Thymus (tissue), 11 donors: ENCODE measurements at regions not wholly inside any gene's neighbourhood (a gene's known extent, or its start where the extent isn't known, plus 50 kb on each side); places are given as distances from the start of the nearest gene placed in this dataset.
A peak's percentile ranks its signal among the peaks of the same experiment; 100 is the strongest.

Source experiments
- DNase-seq, 9 donors: peaks; one replicate each; pipeline ENCODE4 v3.0.0-alpha.2; 2013; ENCODE audit warnings: low spot score in 9 of 9, low read depth in 6 of 9, missing footprints in 1 of 9
- H3K27ac ChIP-seq, 2 donors: one replicate each; pipeline ENCODE4 v1.5.1; 2013; ENCODE audit warnings: control low read depth in 1 of 2, low read depth in 1 of 2, low read length in 1 of 2, mild to moderate bottlenecking in 1 of 2, moderate library complexity in 1 of 2
- H3K27me3 ChIP-seq, 2 donors: one replicate each; pipeline ENCODE4 v1.5.1; 2013; ENCODE audit warnings: low read length in 1 of 2; ENCODE audit not compliant: control insufficient read depth in 2 of 2, insufficient read depth in 1 of 2
- H3K36me3 ChIP-seq, 2 donors: one replicate each; pipeline ENCODE4 v1.5.1; 2013; ENCODE audit warnings: low read length in 1 of 2, mild to moderate bottlenecking in 1 of 2, moderate library complexity in 1 of 2; ENCODE audit not compliant: control insufficient read depth in 2 of 2, insufficient read depth in 2 of 2
- H3K4me1 ChIP-seq, 2 donors: one replicate each; pipeline ENCODE4 v1.5.1; 2013; ENCODE audit warnings: low read length in 2 of 2; ENCODE audit not compliant: control insufficient read depth in 2 of 2, insufficient read depth in 2 of 2
- H3K4me3 ChIP-seq, 2 donors: one replicate each; pipeline ENCODE4 v1.5.1; 2013; ENCODE audit warnings: low read length in 2 of 2, control low read depth in 1 of 2, mild to moderate bottlenecking in 1 of 2
- H3K9me3 ChIP-seq, 2 donors: one replicate each; pipeline ENCODE4 v1.5.1; 2013; ENCODE audit warnings: low read length in 1 of 2, mild to moderate bottlenecking in 1 of 2; ENCODE audit not compliant: control insufficient read depth in 2 of 2, insufficient read depth in 1 of 2
- WGBS: extraction: QIAGEN DNeasy Blood & Tissue Kit; methylation state at CpG from one replicate; pipeline ENCODE4 v1.1.7; 2013; 5-methylcytosine and 5-hydroxymethylcytosine counted together
- donor health status: healthy.

DNA sequence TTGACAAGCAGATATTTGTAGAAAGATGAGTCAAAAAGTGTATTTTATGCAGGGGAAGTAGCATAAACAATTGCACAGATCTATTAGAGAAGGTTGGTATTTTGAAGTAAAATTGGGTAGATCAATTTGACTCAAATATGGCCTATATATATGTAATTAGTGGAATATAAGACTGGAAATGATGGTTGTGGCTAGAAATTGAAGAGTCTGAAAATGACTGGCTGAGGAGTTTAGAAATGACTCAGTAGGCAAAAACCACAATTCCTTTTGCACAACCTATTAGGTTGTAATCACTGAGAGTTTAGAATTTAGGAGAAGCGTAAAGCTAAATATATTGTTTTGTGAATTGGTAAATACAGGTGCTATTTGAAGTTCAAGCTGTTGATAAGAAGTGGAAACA, 622.6 kb upstream of the PCDH20 start:
- H3K9me3 ChIP-seq: no peaks in the 10 kb centered on the region
- no peaks in the 10 kb centered on the region for H3K27me3 ChIP-seq
- no peaks in the 10 kb centered on the region for H3K4me1 ChIP-seq
- no peak for DNase-seq
- no peaks in the 10 kb centered on the region for H3K36me3 ChIP-seq
- no peak overlapping the region for H3K4me3 ChIP-seq
- H3K27ac ChIP-seq: no peak overlapping the region
- 93% methylated on average over 1 of the region's 1 CpG for WGBS

DNA sequence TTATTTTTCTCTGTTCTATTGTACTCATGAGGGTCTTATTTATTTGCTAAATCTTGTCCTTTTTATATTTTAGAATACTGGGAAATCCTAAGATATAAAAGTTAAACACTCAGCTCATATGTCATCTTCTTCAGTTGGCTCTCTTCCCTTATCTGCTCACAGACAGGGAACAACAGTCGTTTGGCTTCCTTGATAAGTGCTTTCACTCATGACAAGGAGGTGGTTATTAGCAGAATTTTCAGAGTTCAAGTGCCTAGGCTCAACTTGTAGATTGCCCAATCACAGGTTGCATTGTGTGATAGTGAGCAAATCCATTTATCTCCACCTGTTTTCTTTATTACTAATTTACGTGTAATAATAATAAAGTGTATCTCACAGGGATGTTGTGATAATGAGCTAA, 620.3 kb upstream of the PCDH20 start:
- 71% methylated on average over 2 of the region's 2 CpGs for WGBS
- no peak overlapping the region for H3K27ac ChIP-seq
- no peaks in the 10 kb centered on the region for H3K36me3 ChIP-seq

DNA sequence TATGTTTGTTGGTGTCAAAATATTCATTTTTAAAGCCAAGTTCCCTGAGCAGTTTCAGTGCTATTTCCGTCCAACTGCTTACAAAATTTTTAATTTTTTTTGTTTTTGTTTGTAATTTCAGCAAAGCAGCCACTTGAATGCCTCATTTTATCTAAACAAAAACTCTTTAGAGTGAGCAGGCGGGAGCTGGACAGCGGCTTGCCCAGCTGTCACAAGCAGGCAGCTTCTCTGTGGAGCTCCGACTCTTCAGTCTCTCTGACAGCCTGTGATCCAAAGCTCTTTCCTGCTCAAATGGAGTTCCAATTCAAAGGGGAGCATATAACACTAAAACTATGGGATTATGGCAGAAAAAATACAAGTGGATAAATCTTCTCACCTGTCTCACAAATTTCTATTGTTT, 618.3 kb upstream of the PCDH20 start:
- Histone ChIP-seq H3K4me1 (no peaks in the 10 kb centered on the region), H3K4me3 (no peak overlapping the region), H3K27me3 (no peaks in the 10 kb centered on the region), H3K27ac (no peak overlapping the region), H3K9me3 (no peaks in the 10 kb centered on the region), H3K36me3 (no peaks in the 10 kb centered on the region)
- WGBS: 90% methylated on average over 4 of the region's 4 CpGs
- DNase-seq: no peak

More for the DNA sequence above, 620.3 kb upstream of the PCDH20 start:
- H3K9me3 ChIP-seq: no peaks in the 10 kb centered on the region
- DNase-seq: no peak
- H3K4me3 ChIP-seq: no peak overlapping the region
- no peaks in the 10 kb centered on the region for H3K27me3 ChIP-seq
- no peaks in the 10 kb centered on the region for H3K4me1 ChIP-seq

DNA sequence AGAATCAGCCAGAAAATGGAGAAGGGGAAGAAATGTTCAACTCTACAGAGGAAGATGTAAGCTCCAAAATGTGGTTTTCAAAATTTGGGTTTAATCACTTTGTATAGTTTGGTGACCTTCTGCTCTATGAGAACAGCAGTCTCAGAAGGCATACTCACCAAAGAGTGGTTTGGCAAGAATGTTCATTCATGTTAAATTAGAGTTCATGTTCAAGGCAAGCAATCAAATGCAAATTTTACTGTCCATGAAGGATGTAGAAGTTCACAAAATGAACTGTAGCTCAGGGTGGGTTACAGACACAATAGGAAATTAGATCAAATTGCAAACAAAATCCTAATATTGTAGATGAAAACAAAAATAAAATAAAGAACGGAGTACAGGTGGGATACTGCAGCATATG, 606.7 kb upstream of the PCDH20 start:
- H3K4me3 ChIP-seq: no peak overlapping the region
- no peaks in the 10 kb centered on the region for H3K27me3 ChIP-seq
- no peaks in the 10 kb centered on the region for H3K4me1 ChIP-seq
- H3K36me3 ChIP-seq: no peaks in the 10 kb centered on the region
- WGBS: 89% methylated on average over 1 of the region's 1 CpG
- H3K9me3 ChIP-seq: no peaks in the 10 kb centered on the region
- no peak for DNase-seq
- H3K27ac ChIP-seq: no peak overlapping the region

DNA sequence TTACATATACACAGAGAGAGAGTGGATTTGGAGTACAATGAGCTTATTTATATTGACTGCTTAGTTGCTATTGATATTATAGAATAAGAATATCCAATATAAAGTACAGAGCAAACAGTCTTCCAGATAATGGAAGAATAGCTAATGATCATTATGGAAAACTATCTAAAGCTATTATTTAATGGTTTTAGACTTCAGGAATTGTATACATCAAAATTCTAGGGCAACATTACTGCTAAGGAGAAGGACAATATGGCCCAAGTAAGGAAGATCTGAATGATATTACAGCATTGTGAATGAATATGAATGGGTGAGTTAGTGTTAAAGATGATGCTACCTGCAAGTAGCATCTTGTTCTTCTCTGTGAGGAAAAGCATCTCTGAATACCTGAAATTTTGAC, 604.2 kb upstream of the PCDH20 start:
- H3K36me3 ChIP-seq: no peaks in the 10 kb centered on the region
- H3K4me1 ChIP-seq: no peaks in the 10 kb centered on the region
- no peak for DNase-seq
- H3K27me3 ChIP-seq: no peaks in the 10 kb centered on the region
- H3K4me3 ChIP-seq: no peak overlapping the region
- no peaks in the 10 kb centered on the region for H3K9me3 ChIP-seq
- H3K27ac ChIP-seq: no peak overlapping the region

GRCh38 chr13:62014299-62014698, 598.6 kb upstream of the PCDH20 start:
- 60% methylated on average over 3 of the region's 3 CpGs for WGBS
- no peaks in the 10 kb centered on the region for H3K27me3 ChIP-seq
- H3K27ac ChIP-seq: no peak overlapping the region
- no peaks in the 10 kb centered on the region for H3K9me3 ChIP-seq
- no peak overlapping the region for H3K4me3 ChIP-seq
- H3K4me1 ChIP-seq: no peaks in the 10 kb centered on the region
- no peaks in the 10 kb centered on the region for H3K36me3 ChIP-seq
- peak in 1 of 9 donors; percentile 4 for DNase-seq

DNA sequence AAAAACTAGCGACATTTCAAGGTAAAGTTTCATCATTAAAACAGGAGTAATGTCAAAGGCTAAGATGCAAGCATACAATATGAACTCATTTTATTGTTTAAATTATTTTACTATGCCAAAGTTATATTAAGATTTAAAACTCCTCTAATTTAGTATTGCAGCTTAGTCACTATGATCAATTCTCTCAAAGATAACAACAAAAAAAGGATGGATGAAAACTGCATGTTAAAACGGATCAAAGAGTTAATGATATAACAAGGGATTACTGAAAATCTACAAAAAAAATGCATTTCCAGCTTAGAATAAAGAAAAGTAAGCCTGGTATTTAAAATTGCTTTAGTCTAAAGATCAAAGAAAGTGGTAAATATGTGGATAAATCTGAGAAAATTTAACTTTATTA, 587.8 kb upstream of the PCDH20 start:
- 80% methylated on average over 2 of the region's 2 CpGs for WGBS
- no peaks in the 10 kb centered on the region for H3K4me1 ChIP-seq
- H3K36me3 ChIP-seq: no peaks in the 10 kb centered on the region
- H3K9me3 ChIP-seq: no peaks in the 10 kb centered on the region
- no peaks in the 10 kb centered on the region for H3K27me3 ChIP-seq
- DNase-seq: no peak
- no peak overlapping the region for H3K27ac ChIP-seq
- H3K4me3 ChIP-seq: no peak overlapping the region

DNA sequence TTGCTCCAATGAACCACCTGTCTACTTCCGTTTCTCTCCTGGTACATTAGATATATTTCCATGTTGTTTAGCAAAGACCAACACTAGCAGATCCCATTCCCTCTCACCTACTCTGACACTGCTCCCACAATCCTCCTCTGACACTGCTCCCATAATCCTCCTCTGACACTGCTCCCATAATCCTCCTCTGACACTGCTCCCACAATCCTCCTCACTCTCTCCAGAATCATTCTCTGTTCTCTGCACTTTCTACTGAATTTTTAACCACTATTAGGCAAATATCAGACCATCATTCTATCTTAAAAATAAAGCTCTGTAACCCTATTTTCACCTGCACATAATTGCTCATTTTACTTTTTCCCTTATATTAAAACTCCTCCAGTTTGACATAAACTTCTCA, 578.5 kb upstream of the PCDH20 start:
- Histone ChIP-seq H3K27ac (no peak overlapping the region), H3K36me3 (no peaks in the 10 kb centered on the region), H3K4me1 (no peaks in the 10 kb centered on the region), H3K9me3 (no peaks in the 10 kb centered on the region), H3K4me3 (no peak overlapping the region), H3K27me3 (no peaks in the 10 kb centered on the region)
- WGBS: 92% methylated on average over 1 of the region's 1 CpG
- DNase-seq: no peak

GRCh38 chr13:61989978-61990377, 574.3 kb upstream of the PCDH20 start:
- no peak overlapping the region for H3K4me3 ChIP-seq
- no peaks in the 10 kb centered on the region for H3K36me3 ChIP-seq
- H3K4me1 ChIP-seq: no peaks in the 10 kb centered on the region
- H3K27ac ChIP-seq: no peak overlapping the region
- no peaks in the 10 kb centered on the region for H3K27me3 ChIP-seq
- H3K9me3 ChIP-seq: no peaks in the 10 kb centered on the region
- no peak for DNase-seq
- WGBS: 94% methylated on average over 3 of the region's 3 CpGs

DNA sequence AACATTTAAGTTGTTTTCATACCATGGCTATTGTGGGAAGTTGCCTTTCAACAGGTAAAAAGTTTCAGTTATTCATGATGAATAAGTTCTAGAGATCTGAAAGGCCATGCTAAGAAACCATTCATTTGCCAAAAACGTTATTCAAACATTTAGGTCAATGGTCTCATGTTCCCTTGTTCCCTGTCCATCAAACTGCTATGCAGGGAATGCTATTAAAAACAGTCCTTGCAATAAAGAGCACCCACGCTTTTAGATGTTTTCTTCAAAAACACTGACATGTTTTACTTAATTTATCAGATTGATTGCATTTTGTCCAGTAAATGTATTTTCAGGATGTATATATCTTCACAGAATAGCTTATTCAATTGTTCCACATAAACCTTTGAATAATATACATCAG, 573.2 kb upstream of the PCDH20 start:
- WGBS: 54% methylated on average over 2 of the region's 2 CpGs
- H3K36me3 ChIP-seq: no peaks in the 10 kb centered on the region
- DNase-seq: no peak
- no peak overlapping the region for H3K27ac ChIP-seq
- no peak overlapping the region for H3K4me3 ChIP-seq
- H3K9me3 ChIP-seq: no peaks in the 10 kb centered on the region
- H3K27me3 ChIP-seq: no peaks in the 10 kb centered on the region
- H3K4me1 ChIP-seq: no peaks in the 10 kb centered on the region
